ENCODE measurements at regions not wholly inside any gene's neighbourhood (a gene's known extent, or its start where the extent isn't known, plus 50 kb on each side); places are given as distances from the start of the nearest gene placed in this dataset.

DNA sequence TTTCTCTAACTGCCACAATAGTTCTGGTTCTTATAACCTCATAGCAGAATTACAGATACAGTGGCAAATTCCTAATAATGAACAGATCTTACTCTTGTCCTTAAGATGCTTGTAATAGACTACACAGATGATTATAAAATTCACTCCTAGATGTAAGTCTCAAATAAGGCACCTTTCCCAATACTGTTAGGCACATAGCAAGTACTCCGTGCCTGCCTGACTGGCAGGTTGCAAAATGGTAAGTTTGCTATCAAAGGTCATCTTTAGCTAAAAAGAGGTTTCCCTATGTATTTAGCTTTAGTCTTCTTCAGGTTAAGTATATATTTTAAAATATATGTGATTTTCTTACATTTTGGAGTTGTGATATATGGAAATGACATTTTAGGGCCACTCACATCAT lies 50.4 kb upstream of the FHIP2A start:
- no peak for DNase-seq (ENCODE audit: low read depth)

DNA sequence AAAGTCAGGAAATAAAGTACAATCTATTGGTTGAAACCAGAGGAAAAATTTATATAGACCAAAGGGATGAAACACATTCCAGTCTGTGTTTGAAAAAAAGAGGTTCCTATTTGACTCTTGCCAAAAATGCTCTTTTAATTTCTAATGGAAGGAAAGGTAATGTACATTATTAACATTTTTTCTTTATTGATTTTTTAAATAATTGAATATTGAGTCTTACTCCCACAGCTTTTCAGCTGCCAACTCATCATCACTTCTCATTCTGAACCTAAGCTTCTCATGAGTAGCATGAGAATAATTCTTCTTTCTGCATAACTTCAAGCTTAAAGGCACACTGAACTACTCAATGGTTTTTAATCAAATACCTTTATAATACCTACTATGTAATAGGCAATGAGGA lies 49.8 kb upstream of the FHIP2A start:
- no peak for DNase-seq (ENCODE audit: low read depth)
